CD8-positive, alpha-beta memory T cell (primary cell): ENCODE measurements at regions not wholly inside any gene's neighbourhood (a gene's known extent, or its start where the extent isn't known, plus 50 kb on each side); places are given as distances from the start of the nearest gene placed in this dataset.

Source experiments
- CTCF ChIA-PET: fragments of 350-600 bp; sonication (Branson Sonifier 250); formaldehyde crosslinking; loops from one replicate; lab custom pipeline; 2021; ENCODE audit warnings: antibody characterized with exemption; lab: Charles Lee
- POLR2A ChIA-PET: fragments of 350-600 bp; sonication (Branson Sonifier 250); formaldehyde crosslinking; loops from one replicate; lab custom pipeline; 2021; ENCODE audit warnings: antibody characterized with exemption; lab: Charles Lee
- DNase-seq, 5 donors: peaks; one replicate each; pipeline versions ENCODE4 v3.0.0 to v3.0.0-alpha.2; 2020 to 2022; ENCODE audit warnings: mixed read lengths in 1 of 5
- H3K27ac ChIP-seq: one replicate; pipeline ENCODE4 v1.7.0; 2013; ENCODE audit warnings: low read depth, mild to moderate bottlenecking, low read length, moderate library complexity
- H3K27me3 ChIP-seq: 2 replicates; pipeline ENCODE4 v1.7.0; 2013; ENCODE audit warnings: low read length, mild to moderate bottlenecking; ENCODE audit not compliant: insufficient read depth, poor library complexity, severe bottlenecking
- H3K36me3 ChIP-seq: 2 replicates; pipeline ENCODE4 v1.7.0; 2013; ENCODE audit warnings: mild to moderate bottlenecking, low read length, moderate library complexity; ENCODE audit not compliant: insufficient read depth
- H3K4me1 ChIP-seq: 2 replicates; pipeline ENCODE4 v1.7.0; 2013; ENCODE audit warnings: mild to moderate bottlenecking, low read length, moderate library complexity; ENCODE audit not compliant: insufficient read depth
- H3K4me3 ChIP-seq: 2 replicates; pipeline ENCODE4 v1.7.0; 2013; ENCODE audit warnings: mild to moderate bottlenecking, low read length
- H3K9me3 ChIP-seq: 2 replicates; pipeline ENCODE4 v1.7.0; 2013; ENCODE audit warnings: mild to moderate bottlenecking, low read length
- H3K27ac Mint-ChIP-seq, 8 donors: one replicate each; pipeline ENCODE4 v1.8.0; 2020 to 2021; ENCODE audit warnings: mixed read lengths in 8 of 8, mild to moderate bottlenecking in 6 of 8, inconsistent platforms in 3 of 8, moderate library complexity in 3 of 8
- H3K27me3 Mint-ChIP-seq, 2 donors: one replicate each; pipeline ENCODE4 v1.8.0; 2020 to 2021; ENCODE audit warnings: mixed read lengths in 2 of 2, mild to moderate bottlenecking in 1 of 2, moderate library complexity in 1 of 2
- H3K36me3 Mint-ChIP-seq, 3 donors: one replicate each; pipeline ENCODE4 v1.8.0; 2020 to 2021; ENCODE audit warnings: mixed read lengths in 3 of 3, inconsistent platforms in 1 of 3, mild to moderate bottlenecking in 1 of 3
- H3K4me1 Mint-ChIP-seq, 3 donors: one replicate each; pipeline ENCODE4 v1.8.0; 2020 to 2021; ENCODE audit warnings: mixed read lengths in 3 of 3, inconsistent platforms in 1 of 3, mild to moderate bottlenecking in 1 of 3
- H3K4me3 Mint-ChIP-seq, 7 donors: one replicate each; pipeline ENCODE4 v1.8.0; 2020 to 2021; ENCODE audit warnings: mixed read lengths in 7 of 7, mild to moderate bottlenecking in 6 of 7, moderate library complexity in 4 of 7, inconsistent platforms in 2 of 7
- H3K9me3 Mint-ChIP-seq, 5 donors: one replicate each; pipeline ENCODE4 v1.8.0; 2020 to 2022; ENCODE audit warnings: mixed read lengths in 5 of 5, mild to moderate bottlenecking in 3 of 5, moderate library complexity in 2 of 5, inconsistent platforms in 1 of 5

- no peak overlapping the region for H3K27ac ChIP-seq
- no peak for DNase-seq
- no peaks in the 10 kb centered on the region for H3K36me3 ChIP-seq
- ChIA-PET CTCF (interaction anchor here (1.3 kb wide), 1 partner anchor 9 kb away, joined by 3 read pairs; no protein-coding TSS in a partner anchor), POLR2A (no interaction called here)
- H3K4me3 ChIP-seq = no peak overlapping the region
- Mint-ChIP-seq H3K27ac (no peak overlapping the region), H3K4me1 (no peaks in the 10 kb centered on the region), H3K9me3 (peaks cover 0 to 2% (median 0%) of the 10 kb centered on the region in 5 donors), H3K4me3 (no peak overlapping the region), H3K27me3 (peaks cover 7 to 49% of the 10 kb centered on the region in 2 donors), H3K36me3 (no peaks in the 10 kb centered on the region)
- H3K4me1 ChIP-seq = no peaks in the 10 kb centered on the region
- peaks cover 5% of the 10 kb centered on the region for H3K27me3 ChIP-seq
- no peaks in the 10 kb centered on the region for H3K9me3 ChIP-seq
Observed at GRCh38 chr2:219704878-219705277, 77.4 kb downstream of the SLC4A3 start.

GRCh38 chr2:219706823-219707281 lies 79.4 kb downstream of the SLC4A3 start:
- Mint-ChIP-seq H3K9me3 (no peaks in the 10 kb centered on the region), H3K27ac (peak overlapping the region in 1 of 8 donors; percentile 54), H3K36me3 (no peaks in the 10 kb centered on the region), H3K4me1 (no peaks in the 10 kb centered on the region), H3K27me3 (peaks cover 9 to 53% of the 10 kb centered on the region in 2 donors), H3K4me3 (no peak overlapping the region)
- Histone ChIP-seq H3K9me3 (no peaks in the 10 kb centered on the region), H3K4me1 (no peaks in the 10 kb centered on the region), H3K4me3 (no peak overlapping the region), H3K27ac (no peak overlapping the region), H3K36me3 (no peaks in the 10 kb centered on the region), H3K27me3 (peaks cover 5% of the 10 kb centered on the region)
- CTCF ChIA-PET = no interaction called here
- POLR2A ChIA-PET = no interaction called here
- DNase-seq = no peak

GRCh38 chr2:219707496-219708285 lies 80.3 kb downstream of the SLC4A3 start:
- H3K36me3 Mint-ChIP-seq = peaks cover 0 to 4% (median 0%) of the 10 kb centered on the region in 3 donors
- no peaks in the 10 kb centered on the region for H3K4me1 Mint-ChIP-seq
- no peak overlapping the region for H3K4me3 ChIP-seq
- no peak overlapping the region for H3K4me3 Mint-ChIP-seq
- no peaks in the 10 kb centered on the region for H3K9me3 ChIP-seq
- no peak overlapping the region for H3K27ac ChIP-seq
- ChIA-PET POLR2A (no interaction called here), CTCF (no interaction called here)
- no peak overlapping the region for H3K27ac Mint-ChIP-seq
- H3K4me1 ChIP-seq = no peaks in the 10 kb centered on the region
- H3K9me3 Mint-ChIP-seq = peaks cover 0 to 4% (median 0%) of the 10 kb centered on the region in 5 donors
- peaks cover 5% of the 10 kb centered on the region for H3K27me3 ChIP-seq
- no peaks in the 10 kb centered on the region for H3K36me3 ChIP-seq
- H3K27me3 Mint-ChIP-seq = peaks cover 16 to 58% of the 10 kb centered on the region in 2 donors
- no peak for DNase-seq

GRCh38 chr2:219709331-219709761 lies 81.9 kb downstream of the SLC4A3 start:
- Mint-ChIP-seq H3K36me3 (peaks cover 0 to 5% (median 0%) of the 10 kb centered on the region in 3 donors), H3K4me1 (no peaks in the 10 kb centered on the region), H3K27me3 (peaks cover 13 to 53% of the 10 kb centered on the region in 2 donors), H3K9me3 (peaks cover 0 to 5% (median 3%) of the 10 kb centered on the region in 5 donors), H3K4me3 (no peak overlapping the region), H3K27ac (no peak overlapping the region)
- no peak overlapping the region for H3K4me3 ChIP-seq
- H3K9me3 ChIP-seq = no peaks in the 10 kb centered on the region
- H3K4me1 ChIP-seq = no peaks in the 10 kb centered on the region
- POLR2A ChIA-PET = no interaction called here
- H3K27me3 ChIP-seq = peaks cover 5% of the 10 kb centered on the region
- H3K36me3 ChIP-seq = no peaks in the 10 kb centered on the region
- H3K27ac ChIP-seq = no peak overlapping the region
- DNase-seq = no peak
- CTCF ChIA-PET = no interaction called here

GRCh38 chr2:219713110-219713509 lies 85.7 kb downstream of the SLC4A3 start:
- H3K27ac ChIP-seq = no peak overlapping the region
- H3K36me3 ChIP-seq = no peaks in the 10 kb centered on the region
- Mint-ChIP-seq H3K4me3 (no peak overlapping the region), H3K27ac (no peak overlapping the region), H3K27me3 (peaks cover 11 to 36% of the 10 kb centered on the region in 2 donors), H3K36me3 (peaks cover 0 to 5% (median 0%) of the 10 kb centered on the region in 3 donors), H3K9me3 (peaks cover 0 to 5% (median 3%) of the 10 kb centered on the region in 5 donors), H3K4me1 (no peaks in the 10 kb centered on the region)
- peaks cover 5% of the 10 kb centered on the region for H3K27me3 ChIP-seq
- no peaks in the 10 kb centered on the region for H3K9me3 ChIP-seq
- DNase-seq = no peak
- ChIA-PET POLR2A (no interaction called here), CTCF (no interaction called here)
- no peaks in the 10 kb centered on the region for H3K4me1 ChIP-seq
- no peak overlapping the region for H3K4me3 ChIP-seq

GRCh38 chr2:219714681-219715400 lies 87.4 kb downstream of the SLC4A3 start:
- ChIA-PET CTCF (no interaction called here), POLR2A (no interaction called here)
- no peaks in the 10 kb centered on the region for H3K36me3 ChIP-seq
- Mint-ChIP-seq H3K4me1 (no peaks in the 10 kb centered on the region), H3K4me3 (no peak overlapping the region), H3K27me3 (peaks cover 15 to 35% of the 10 kb centered on the region in 2 donors), H3K36me3 (peaks cover 0 to 5% (median 0%) of the 10 kb centered on the region in 3 donors), H3K27ac (no peak overlapping the region), H3K9me3 (peaks cover 0 to 5% (median 3%) of the 10 kb centered on the region in 5 donors)
- DNase-seq = no peak
- H3K9me3 ChIP-seq = no peaks in the 10 kb centered on the region
- no peaks in the 10 kb centered on the region for H3K27me3 ChIP-seq
- no peaks in the 10 kb centered on the region for H3K4me1 ChIP-seq
- H3K27ac ChIP-seq = no peak overlapping the region
- H3K4me3 ChIP-seq = no peak overlapping the region

- H3K9me3 Mint-ChIP-seq = peaks cover 0 to 5% (median 0%) of the 10 kb centered on the region in 5 donors
- no peaks in the 10 kb centered on the region for H3K36me3 Mint-ChIP-seq
- Histone ChIP-seq H3K4me3 (no peak overlapping the region), H3K9me3 (no peaks in the 10 kb centered on the region), H3K27ac (no peak overlapping the region), H3K4me1 (no peaks in the 10 kb centered on the region), H3K27me3 (no peaks in the 10 kb centered on the region), H3K36me3 (no peaks in the 10 kb centered on the region)
- no peak for DNase-seq
- CTCF ChIA-PET = no interaction called here
- no peak overlapping the region for H3K27ac Mint-ChIP-seq
- peaks cover 6 to 21% of the 10 kb centered on the region in 2 donors for H3K27me3 Mint-ChIP-seq
- H3K4me3 Mint-ChIP-seq = no peak overlapping the region
- no peaks in the 10 kb centered on the region for H3K4me1 Mint-ChIP-seq
- POLR2A ChIA-PET = no interaction called here
Observed at GRCh38 chr2:219718066-219718465, 90.6 kb downstream of the SLC4A3 start.

GRCh38 chr2:219719521-219719920 lies 92.1 kb downstream of the SLC4A3 start:
- no peak for DNase-seq
- CTCF ChIA-PET = no interaction called here
- no peaks in the 10 kb centered on the region for H3K4me1 Mint-ChIP-seq

More at GRCh38 chr2:219719521-219719920, 92.1 kb downstream of the SLC4A3 start:
- Histone ChIP-seq H3K4me3 (no peak overlapping the region), H3K9me3 (no peaks in the 10 kb centered on the region), H3K36me3 (no peaks in the 10 kb centered on the region), H3K4me1 (no peaks in the 10 kb centered on the region), H3K27ac (no peak overlapping the region), H3K27me3 (no peaks in the 10 kb centered on the region)
- no peaks in the 10 kb centered on the region for H3K9me3 Mint-ChIP-seq
- POLR2A ChIA-PET = no interaction called here
- peaks cover 8 to 20% of the 10 kb centered on the region in 2 donors for H3K27me3 Mint-ChIP-seq
- H3K27ac Mint-ChIP-seq = no peak overlapping the region
- no peaks in the 10 kb centered on the region for H3K36me3 Mint-ChIP-seq
- no peak overlapping the region for H3K4me3 Mint-ChIP-seq
